ENCODE measurements at regions not wholly inside any gene's neighbourhood (a gene's known extent, or its start where the extent isn't known, plus 50 kb on each side); places are given as distances from the start of the nearest gene placed in this dataset.

DNA sequence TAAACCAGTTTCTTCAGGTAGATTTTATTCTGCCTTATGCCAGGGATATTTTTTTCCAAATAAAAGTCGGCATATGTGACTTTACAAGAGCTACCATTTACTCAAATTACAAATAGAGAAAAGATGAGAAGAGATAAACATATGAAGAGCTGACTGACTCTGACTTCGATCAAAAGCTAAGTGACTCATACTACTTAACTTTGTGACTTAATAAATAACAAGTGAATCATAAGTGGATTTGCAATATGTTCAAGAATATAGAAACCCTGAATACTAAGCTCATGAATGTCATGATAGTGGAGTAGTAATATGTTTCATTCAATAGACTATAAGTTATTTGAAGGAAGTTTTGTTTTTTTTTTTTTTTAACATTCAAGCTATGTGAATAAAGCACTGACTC is 130.5 kb upstream of the ANO3 start:
- in situ Hi-C loops (cut with MboI), result no loop called here
- Histone ChIP-seq H3K4me1 (ENCODE audit: insufficient read depth) (peaks cover 15% of the 10 kb centered on the region), H3K4me2 (ENCODE audit: unreplicated experiment) (no peak overlapping the region), H3K27ac (no peak overlapping the region), H3K4me3 (no peak overlapping the region), H3K79me2 (ENCODE audit: insufficient read depth) (no peaks in the 10 kb centered on the region), H3K9me3 (ENCODE audit: low read depth) (no peaks in the 10 kb centered on the region), H3K9me2 (ENCODE audit: insufficient read depth) (no peaks in the 10 kb centered on the region), H3F3A (ENCODE audit: insufficient read depth) (peaks cover 5% of the 10 kb centered on the region; the same call in 1 of the 2 replicates), H3K36me3 (ENCODE audit: low read depth) (no peaks in the 10 kb centered on the region), H2AFZ (no peak overlapping the region), H4K20me1 (ENCODE audit: insufficient read depth) (no peaks in the 10 kb centered on the region), H3K27me3 (replicated peaks; ENCODE audit: insufficient read depth) (no peaks in the 10 kb centered on the region), H3K9ac (no peak overlapping the region)
- 16 to 27% methylated on average over 2 of the region's 2 CpGs for WGBS, 2 experiments (ENCODE audit: low coverage in 1 of 2, low lambda C conversion rate in 2 of 2, missing lambda C conversion rate in 2 of 2)
- DNase-seq, result peak; percentile 66
- TF ChIP-seq EZH2 (IDR thresholded peaks at IDR 0.05; ENCODE audit: insufficient read depth, poor library complexity, severe bottlenecking) (no peak), EZH2phosphoT487 (IDR thresholded peaks at IDR 0.05; ENCODE audit: insufficient read depth, low read depth) (no peak)

DNA sequence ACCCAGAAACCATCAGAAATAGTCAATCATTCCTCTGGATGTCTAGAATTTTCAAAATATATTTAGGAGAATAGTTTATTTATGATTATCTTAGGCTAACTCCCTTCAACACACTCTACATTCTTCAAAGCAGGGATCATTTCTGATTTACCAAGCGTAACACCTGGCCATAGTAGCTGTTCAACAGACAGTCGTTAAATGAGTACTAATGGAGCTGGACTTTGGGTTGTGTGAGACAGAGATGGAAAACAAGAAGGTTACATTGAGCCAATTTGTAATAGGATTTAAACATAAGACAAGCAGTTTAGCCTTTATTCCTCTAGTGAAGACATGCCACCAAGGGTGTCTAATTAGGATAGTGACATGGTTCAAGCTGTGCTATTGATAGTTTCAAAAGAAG is 129.2 kb upstream of the ANO3 start:
- H3K4me2 ChIP-seq (ENCODE audit: unreplicated experiment), result no peak overlapping the region
- H3K27ac ChIP-seq, result no peak overlapping the region
- H3K9ac ChIP-seq, result no peak overlapping the region
- H3K9me2 ChIP-seq (ENCODE audit: insufficient read depth), result no peaks in the 10 kb centered on the region
- H3K27me3 ChIP-seq (replicated peaks; ENCODE audit: insufficient read depth), result no peaks in the 10 kb centered on the region
- H3K79me2 ChIP-seq (ENCODE audit: insufficient read depth), result no peaks in the 10 kb centered on the region
- no peak overlapping the region for H3K4me3 ChIP-seq
- H3F3A ChIP-seq (ENCODE audit: insufficient read depth), result peaks cover 5% of the 10 kb centered on the region; the same call in 1 of the 2 replicates
- no peak for DNase-seq
- H4K20me1 ChIP-seq (ENCODE audit: insufficient read depth), result no peaks in the 10 kb centered on the region
- no peak for TF ChIP-seq EZH2phosphoT487 (IDR thresholded peaks at IDR 0.05; ENCODE audit: insufficient read depth, low read depth)
- no peak for TF ChIP-seq EZH2 (IDR thresholded peaks at IDR 0.05; ENCODE audit: insufficient read depth, poor library complexity, severe bottlenecking)
- no peaks in the 10 kb centered on the region for H3K9me3 ChIP-seq (ENCODE audit: low read depth)
- no peaks in the 10 kb centered on the region for H3K36me3 ChIP-seq (ENCODE audit: low read depth)
- no peak overlapping the region for H2AFZ ChIP-seq
- 94 to 96% methylated on average over 2 of the region's 2 CpGs for WGBS, 2 experiments (ENCODE audit: low coverage in 1 of 2, low lambda C conversion rate in 2 of 2, missing lambda C conversion rate in 2 of 2)
- H3K4me1 ChIP-seq (ENCODE audit: insufficient read depth), result peaks cover 15% of the 10 kb centered on the region
- in situ Hi-C loops (cut with MboI), result no loop called here

DNA sequence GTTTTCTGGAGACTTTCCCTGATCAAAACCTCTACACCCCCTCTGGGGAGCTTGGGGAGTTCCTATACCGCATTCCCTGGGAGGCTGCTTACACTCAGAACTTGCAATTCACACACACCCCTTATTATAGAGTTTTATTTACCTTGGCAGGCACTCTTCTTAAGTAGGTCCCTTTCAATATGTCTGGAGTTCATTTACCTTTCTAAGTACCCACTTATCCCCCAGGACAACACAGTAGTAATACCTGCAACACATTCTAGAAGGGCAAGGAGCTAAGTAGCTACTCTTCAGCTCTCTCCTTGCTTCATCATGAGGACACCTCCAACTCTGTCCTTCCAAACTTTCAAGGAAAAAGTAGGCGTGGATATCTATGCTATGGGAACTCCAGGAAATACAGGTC is 127.8 kb upstream of the ANO3 start:
- no peaks in the 10 kb centered on the region for H3K9me2 ChIP-seq (ENCODE audit: insufficient read depth)
- H3K4me2 ChIP-seq (ENCODE audit: unreplicated experiment), result no peak overlapping the region
- no peak overlapping the region for H3K4me3 ChIP-seq
- no peak for DNase-seq
- H3K9me3 ChIP-seq (ENCODE audit: low read depth), result no peaks in the 10 kb centered on the region
- TF ChIP-seq EZH2 (IDR thresholded peaks at IDR 0.05; ENCODE audit: insufficient read depth, poor library complexity, severe bottlenecking) (no peak), EZH2phosphoT487 (IDR thresholded peaks at IDR 0.05; ENCODE audit: insufficient read depth, low read depth) (no peak)
- H3K79me2 ChIP-seq (ENCODE audit: insufficient read depth), result no peaks in the 10 kb centered on the region
- no peak overlapping the region for H3K9ac ChIP-seq
- H3K36me3 ChIP-seq (ENCODE audit: low read depth), result no peaks in the 10 kb centered on the region
- WGBS, 2 experiments (ENCODE audit: low coverage in 1 of 2, low lambda C conversion rate in 2 of 2, missing lambda C conversion rate in 2 of 2), result 85 to 90% methylated on average over 2 of the region's 2 CpGs
- peaks cover 14% of the 10 kb centered on the region for H3K4me1 ChIP-seq (ENCODE audit: insufficient read depth)
- H2AFZ ChIP-seq, result no peak overlapping the region
- in situ Hi-C loops (cut with MboI), result no loop called here
- H3K27ac ChIP-seq, result no peak overlapping the region
- H4K20me1 ChIP-seq (ENCODE audit: insufficient read depth), result no peaks in the 10 kb centered on the region
- no peaks in the 10 kb centered on the region for H3K27me3 ChIP-seq (replicated peaks; ENCODE audit: insufficient read depth)
- peaks cover 5% of the 10 kb centered on the region; the same call in 1 of the 2 replicates for H3F3A ChIP-seq (ENCODE audit: insufficient read depth)

DNA sequence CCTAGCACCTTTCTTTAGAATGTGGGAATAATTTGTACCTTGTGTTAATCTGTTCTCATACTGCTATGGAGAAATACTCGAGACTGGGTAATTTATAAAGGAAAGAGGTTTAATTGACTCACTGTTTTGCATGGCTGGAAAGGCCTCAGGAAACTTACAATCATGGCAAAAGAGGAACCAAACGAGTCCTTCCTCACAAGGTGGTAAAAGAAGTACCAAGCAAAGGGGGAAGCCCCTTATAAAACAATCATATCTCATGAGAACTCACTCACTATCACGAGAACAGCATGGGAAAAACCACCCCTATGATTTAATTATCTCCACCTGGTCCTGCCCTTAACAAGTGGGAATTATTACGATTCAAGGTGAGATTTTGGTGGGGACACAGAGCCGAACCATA is 127.1 kb upstream of the ANO3 start:
- Histone ChIP-seq H3K27me3 (replicated peaks; ENCODE audit: insufficient read depth) (no peaks in the 10 kb centered on the region), H3K4me1 (ENCODE audit: insufficient read depth) (peaks cover 9% of the 10 kb centered on the region), H3K36me3 (ENCODE audit: low read depth) (no peaks in the 10 kb centered on the region), H3K27ac (no peak overlapping the region), H3K9ac (no peak overlapping the region), H3K79me2 (ENCODE audit: insufficient read depth) (no peaks in the 10 kb centered on the region), H3K9me2 (ENCODE audit: insufficient read depth) (no peaks in the 10 kb centered on the region), H3F3A (ENCODE audit: insufficient read depth) (peaks cover 5% of the 10 kb centered on the region; the same call in 1 of the 2 replicates), H4K20me1 (ENCODE audit: insufficient read depth) (no peaks in the 10 kb centered on the region), H3K9me3 (ENCODE audit: low read depth) (no peaks in the 10 kb centered on the region), H3K4me3 (no peak overlapping the region), H2AFZ (no peak overlapping the region), H3K4me2 (ENCODE audit: unreplicated experiment) (no peak overlapping the region)
- no peak for TF ChIP-seq EZH2phosphoT487 (IDR thresholded peaks at IDR 0.05; ENCODE audit: insufficient read depth, low read depth)
- TF ChIP-seq EZH2 (IDR thresholded peaks at IDR 0.05; ENCODE audit: insufficient read depth, poor library complexity, severe bottlenecking), result no peak
- WGBS, 2 experiments (ENCODE audit: low coverage in 1 of 2, low lambda C conversion rate in 2 of 2, missing lambda C conversion rate in 2 of 2), result 88 to 91% methylated on average over 5 of the region's 5 CpGs
- in situ Hi-C loops (cut with MboI), result no loop called here
- DNase-seq, result no peak

All from GM23248 (cell line).